ENCODE measurements at regions not wholly inside any gene's neighbourhood (a gene's known extent, or its start where the extent isn't known, plus 50 kb on each side); places are given as distances from the start of the nearest gene placed in this dataset.
"Not testable (repeated sequence)": the region's sequence is repeated elsewhere in the genome, so short reads cannot be mapped to it uniquely, and the experiment has no call there.

- DNase-seq: no peak
Observed at GRCh38 chr13:90615767-90616166, 731.7 kb upstream of the MIR17HG start.

GRCh38 chr13:90618133-90618532, 729.4 kb upstream of the MIR17HG start:
- DNase-seq: no peak

GRCh38 chr13:90622541-90622940, 724.9 kb upstream of the MIR17HG start:
- no peak for DNase-seq

DNA sequence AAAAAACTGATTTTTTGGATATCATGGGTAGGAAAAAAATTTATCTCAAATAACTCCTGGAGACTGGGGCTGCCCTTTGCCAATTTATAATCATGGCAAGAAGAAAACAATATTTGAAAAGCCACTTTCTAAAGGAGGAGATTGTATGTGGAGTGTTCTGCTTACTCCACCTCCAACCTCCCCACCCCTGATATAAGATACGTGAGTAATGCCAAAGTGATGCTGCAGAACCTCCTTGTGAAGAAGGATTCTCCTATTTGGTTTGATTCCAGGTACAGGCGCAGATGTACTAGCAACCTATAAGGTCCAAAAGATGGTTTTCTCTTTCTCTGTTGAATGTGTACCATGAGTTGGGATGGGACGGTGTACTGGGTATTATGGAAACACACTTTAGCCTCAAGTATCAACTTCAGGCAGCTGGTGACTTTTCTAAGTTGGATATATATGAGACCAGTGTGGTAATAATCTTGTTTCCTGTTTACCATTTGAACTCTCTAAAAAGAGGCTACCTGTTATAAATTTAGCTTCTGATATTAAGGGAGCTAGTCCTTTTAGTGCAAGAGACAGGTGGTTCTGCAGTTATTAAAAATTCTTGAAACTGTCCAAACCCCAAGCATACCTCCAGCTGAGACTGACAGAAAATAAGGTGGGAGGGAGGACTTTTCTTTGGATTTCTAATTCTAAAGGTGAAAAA, 724.0 kb upstream of the MIR17HG start:
- DNase-seq: no peak

DNA sequence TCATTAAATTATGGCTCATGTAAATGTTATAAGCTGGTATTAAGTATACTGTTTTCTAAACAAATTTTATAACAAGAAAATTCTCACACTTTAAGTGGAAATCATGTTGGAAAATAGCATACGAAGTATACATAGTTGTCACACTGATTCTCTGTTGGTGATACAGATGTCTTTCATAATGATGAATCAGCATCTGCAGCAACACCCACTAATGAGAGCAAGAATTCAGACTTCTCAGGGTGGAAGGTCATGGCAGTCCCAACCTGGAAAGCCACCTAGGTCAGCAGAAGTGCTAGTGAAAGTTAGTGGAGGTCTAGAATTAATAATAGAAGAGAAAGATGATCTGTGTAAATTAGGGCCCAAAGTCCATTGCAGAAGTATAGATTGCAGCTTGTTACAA, 719.7 kb upstream of the MIR17HG start:
- no peak for DNase-seq

GRCh38 chr13:90628471-90628870, 719.0 kb upstream of the MIR17HG start:
- DNase-seq: no peak

- no peak for DNase-seq
Observed at GRCh38 chr13:90630716-90631115, 716.8 kb upstream of the MIR17HG start.

GRCh38 chr13:90632184-90632583, 715.3 kb upstream of the MIR17HG start:
- DNase-seq: no peak

GRCh38 chr13:90633849-90634248, 713.6 kb upstream of the MIR17HG start:
- no peak for DNase-seq

GRCh38 chr13:90640976-90641375, 706.5 kb upstream of the MIR17HG start:
- no peak for DNase-seq

DNA sequence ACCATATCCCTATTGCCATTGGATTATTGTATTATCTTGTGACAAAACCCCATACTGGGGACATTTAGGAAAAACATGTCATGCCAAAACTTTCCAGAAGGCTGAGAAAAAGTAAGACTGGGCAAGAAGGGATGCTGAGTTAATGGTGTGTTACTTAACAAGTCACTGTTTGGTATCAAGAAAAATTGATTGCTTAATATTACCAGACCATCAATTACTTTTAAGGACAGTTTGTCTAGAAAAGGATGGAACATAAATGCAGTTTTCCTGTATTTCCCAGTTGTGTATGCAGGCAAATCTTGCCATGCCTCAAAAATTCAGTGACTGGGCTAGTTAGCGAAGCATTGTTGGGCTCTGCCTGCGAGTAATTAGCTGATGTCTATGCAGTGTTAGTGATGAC, 705.6 kb upstream of the MIR17HG start:
- DNase-seq: no peak

DNA sequence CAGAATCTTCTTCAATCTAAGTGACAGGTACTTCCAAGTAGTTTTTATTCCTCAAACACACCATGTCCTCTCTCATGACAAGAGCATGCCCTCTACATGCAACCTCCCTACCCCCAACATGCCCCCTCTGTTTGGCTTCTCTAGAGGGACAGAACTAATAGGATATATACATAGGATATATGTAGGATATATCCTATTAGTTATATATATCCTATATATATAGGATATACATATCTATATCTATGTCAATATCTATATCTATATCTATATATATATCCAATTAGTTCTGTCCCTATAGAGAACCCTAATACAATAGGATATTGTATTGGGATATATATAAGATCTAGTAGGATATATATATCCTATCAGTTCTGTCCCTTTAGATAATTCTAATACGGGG, 701.9 kb upstream of the MIR17HG start:
- DNase-seq: no peak

- DNase-seq: no peak
Observed at GRCh38 chr13:90648497-90648896, 699.0 kb upstream of the MIR17HG start.

DNA sequence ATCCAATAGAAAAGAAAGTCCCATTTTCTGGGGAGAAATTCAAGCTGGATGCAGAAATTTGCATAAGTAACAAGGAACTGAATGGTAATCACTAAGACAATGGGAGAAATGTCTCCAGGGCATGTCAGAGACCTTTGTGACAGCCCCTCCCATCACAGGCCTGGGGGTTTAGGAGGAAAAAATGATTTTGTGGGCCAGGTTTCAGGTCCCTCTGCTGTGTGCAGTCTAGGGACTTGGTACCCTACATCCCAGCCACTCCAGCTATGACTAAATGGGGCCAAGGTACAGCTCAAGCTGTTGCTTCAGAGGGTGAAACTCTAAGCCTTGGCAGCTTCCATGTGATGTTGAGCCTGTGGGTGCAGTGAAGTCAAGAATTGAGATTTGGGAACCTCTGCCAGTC, 695.5 kb upstream of the MIR17HG start:
- DNase-seq: no peak

DNA sequence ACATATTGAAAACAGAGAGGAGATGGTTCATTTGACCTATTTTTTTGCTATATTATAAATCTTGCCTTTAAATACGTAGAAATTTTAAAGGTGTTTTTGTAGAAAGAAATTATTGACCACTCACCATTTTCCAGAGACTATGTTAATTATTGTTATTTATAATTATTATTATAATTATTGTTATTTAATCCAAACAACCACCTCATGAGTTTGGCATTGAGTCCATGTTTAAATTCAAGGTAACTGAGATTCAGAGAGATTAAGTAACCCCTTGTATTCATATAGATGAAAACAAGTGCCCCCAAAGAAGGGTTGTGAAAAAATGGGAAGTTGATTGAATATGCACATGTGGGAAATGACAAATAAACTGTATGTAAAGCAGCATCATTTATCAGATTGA, 692.5 kb upstream of the MIR17HG start:
- DNase-seq: no peak

GRCh38 chr13:90664200-90664599, 683.3 kb upstream of the MIR17HG start:
- DNase-seq: not testable (repeated sequence)

GRCh38 chr13:90673746-90674145, 673.7 kb upstream of the MIR17HG start:
- peak; percentile 3 for DNase-seq

- peak; percentile 11 for DNase-seq
Observed at GRCh38 chr13:90675129-90675528, 672.4 kb upstream of the MIR17HG start.

DNA sequence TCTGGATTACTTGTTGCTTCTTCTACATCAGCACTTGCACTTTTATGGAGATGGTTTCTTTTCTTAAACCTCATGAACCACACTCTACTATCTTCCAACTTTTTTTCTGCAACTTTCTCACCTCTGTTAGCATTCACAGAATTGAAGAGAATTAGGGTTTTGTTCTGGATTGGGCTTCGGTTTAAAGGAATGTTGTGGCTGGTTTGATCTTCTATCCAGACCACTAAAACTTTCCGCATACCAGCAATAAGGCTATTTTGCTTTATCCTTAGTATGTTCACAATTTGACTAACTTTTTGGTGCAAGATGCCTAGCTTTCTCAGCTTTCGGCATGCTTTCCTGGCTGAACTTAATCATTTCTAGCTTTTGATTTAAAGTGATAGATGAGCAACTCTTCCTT, 666.7 kb upstream of the MIR17HG start:
- DNase-seq: no peak

- DNase-seq: no peak
Observed at GRCh38 chr13:90683711-90684131, 663.8 kb upstream of the MIR17HG start.

GRCh38 chr13:90686442-90686841, 661.0 kb upstream of the MIR17HG start:
- no peak for DNase-seq

- no peak for DNase-seq
Observed at GRCh38 chr13:90689111-90689510, 658.4 kb upstream of the MIR17HG start.

GRCh38 chr13:90690458-90691080, 656.9 kb upstream of the MIR17HG start:
- DNase-seq: no peak

DNA sequence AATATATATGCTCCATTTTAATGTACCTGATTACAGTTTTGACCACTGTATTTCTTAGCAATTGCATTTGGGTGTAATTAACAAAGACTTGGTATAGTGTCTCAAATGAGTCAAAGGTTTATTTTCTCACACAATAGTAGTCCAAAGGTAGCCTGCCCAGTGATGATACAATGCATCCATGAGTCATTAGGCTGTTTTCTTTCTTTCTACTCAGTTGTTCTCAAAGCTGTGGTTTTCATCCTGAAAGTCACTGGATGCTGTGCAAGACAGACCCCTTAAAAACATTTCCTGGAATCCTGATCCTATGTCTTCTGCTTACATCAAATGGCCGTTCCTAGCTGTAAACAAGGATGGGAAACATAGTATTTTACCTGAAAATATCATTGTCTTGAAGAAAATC, 651.2 kb upstream of the MIR17HG start:
- no peak for DNase-seq

All from tongue (tissue), 1 donor.